ENCODE measurements at regions not wholly inside any gene's neighbourhood (a gene's known extent, or its start where the extent isn't known, plus 50 kb on each side); places are given as distances from the start of the nearest gene placed in this dataset.

DNA sequence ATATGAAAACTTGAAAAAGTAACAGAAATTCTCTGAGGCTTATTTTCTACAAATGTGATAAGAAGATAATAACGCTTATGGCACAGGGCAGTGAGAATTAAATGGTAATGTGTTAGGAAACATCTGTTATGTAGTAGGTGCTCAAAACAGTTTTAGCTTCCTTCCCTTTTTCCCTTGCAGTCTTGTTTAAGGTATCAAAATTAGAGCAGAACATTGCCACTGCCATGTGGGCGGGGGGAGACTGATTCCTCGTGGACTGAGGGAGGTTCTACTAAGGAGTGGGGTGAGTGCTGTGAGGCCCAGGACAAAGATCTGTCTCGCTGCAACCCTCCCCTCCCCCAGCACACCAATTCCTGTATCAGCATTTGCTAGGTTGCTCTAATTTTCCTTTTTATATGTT lies 702.4 kb downstream of the TUSC7 start:
- in situ Hi-C loops (cut with HindIII; ENCODE audit: low pct_unique_long_range_greater_than_20kb, low sequenced_read_pairs), result no loop called here
- DNase-seq (ENCODE audit: low read depth), result no peak

DNA sequence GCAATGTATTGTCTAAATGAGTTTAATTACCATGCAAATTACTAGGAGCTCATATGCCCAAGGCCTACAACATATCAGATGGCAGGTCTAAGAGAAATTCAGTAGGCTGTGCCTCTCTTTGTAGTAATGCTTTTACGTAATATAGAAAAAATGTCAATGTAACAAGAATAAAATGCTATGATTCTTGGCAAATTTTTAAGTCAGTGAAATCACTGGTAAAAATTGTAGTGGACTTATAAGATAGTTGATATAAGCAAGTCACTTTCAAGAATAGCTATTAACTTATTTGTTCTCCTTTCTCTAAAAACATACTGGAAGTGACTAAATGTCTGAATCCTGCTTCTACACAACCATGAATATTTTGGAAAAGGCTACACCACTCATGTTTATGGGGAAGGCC lies 707.8 kb downstream of the TUSC7 start:
- in situ Hi-C loops (cut with HindIII; ENCODE audit: low pct_unique_long_range_greater_than_20kb, low sequenced_read_pairs), result no loop called here
- DNase-seq (ENCODE audit: low read depth), result no peak

GRCh38 chr3:117427081-117427480 lies 717.5 kb downstream of the TUSC7 start:
- no peak for DNase-seq (ENCODE audit: low read depth)
- in situ Hi-C loops (cut with HindIII; ENCODE audit: low pct_unique_long_range_greater_than_20kb, low sequenced_read_pairs), result no loop called here

DNA sequence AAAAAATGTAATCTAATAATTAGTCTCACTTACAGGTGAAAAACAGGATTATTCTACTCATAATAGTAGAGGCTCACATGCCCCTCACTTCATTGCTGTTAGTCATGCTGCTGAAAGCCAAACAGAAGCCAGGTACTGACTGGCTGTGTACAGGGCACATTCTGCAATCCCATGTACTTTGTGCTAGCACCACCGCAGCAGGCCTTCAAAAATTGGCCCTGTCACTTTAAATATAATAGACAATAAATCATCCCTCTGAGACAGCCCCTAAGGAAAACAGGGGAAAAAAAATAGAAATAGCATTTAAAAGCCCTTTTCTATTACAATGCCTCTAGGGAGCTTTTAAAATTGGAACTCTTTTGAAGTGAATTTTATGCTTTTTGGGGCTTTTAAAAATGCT lies 723.8 kb downstream of the TUSC7 start:
- in situ Hi-C loops (cut with HindIII; ENCODE audit: low pct_unique_long_range_greater_than_20kb, low sequenced_read_pairs), result no loop called here
- no peak for DNase-seq (ENCODE audit: low read depth)

DNA sequence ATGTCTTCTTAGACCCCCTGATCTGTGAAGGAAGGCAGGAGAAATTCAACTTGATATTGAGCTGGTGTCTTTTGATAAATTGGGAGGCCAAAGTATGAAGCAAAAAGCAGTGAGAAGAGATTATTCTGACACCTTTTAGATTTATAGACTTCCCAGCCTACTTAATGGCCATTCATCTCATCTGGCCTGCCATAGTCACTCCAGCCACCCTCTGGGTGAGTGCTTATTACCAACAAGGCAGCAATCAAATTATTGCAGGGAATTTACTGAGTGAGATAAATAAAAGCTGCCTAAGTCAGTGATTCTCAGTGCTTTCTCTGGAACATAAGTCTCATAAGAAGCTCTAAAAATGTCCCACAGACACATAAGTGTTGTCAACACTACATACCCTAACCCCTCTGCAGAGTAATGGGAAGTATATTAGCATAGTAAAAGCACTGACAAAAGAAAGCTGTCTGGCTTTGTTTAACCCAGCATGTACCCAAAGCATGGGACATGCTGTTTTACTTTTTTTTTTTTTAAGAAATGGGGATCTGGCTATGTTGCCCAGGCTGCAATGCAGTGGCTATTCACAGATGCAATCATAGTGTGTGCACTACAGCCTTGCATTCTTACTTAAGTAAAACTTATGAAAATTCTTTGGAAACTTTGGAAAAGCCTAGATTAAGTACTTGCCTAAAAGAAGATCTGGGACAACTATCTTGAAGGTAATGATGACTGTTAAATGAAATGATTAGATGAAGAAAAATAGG lies 725.3 kb downstream of the TUSC7 start:
- in situ Hi-C loops (cut with HindIII; ENCODE audit: low pct_unique_long_range_greater_than_20kb, low sequenced_read_pairs), result no loop called here
- DNase-seq (ENCODE audit: low read depth), result no peak

GRCh38 chr3:117435506-117435905 lies 725.9 kb downstream of the TUSC7 start:
- no peak for DNase-seq (ENCODE audit: low read depth)

DNA sequence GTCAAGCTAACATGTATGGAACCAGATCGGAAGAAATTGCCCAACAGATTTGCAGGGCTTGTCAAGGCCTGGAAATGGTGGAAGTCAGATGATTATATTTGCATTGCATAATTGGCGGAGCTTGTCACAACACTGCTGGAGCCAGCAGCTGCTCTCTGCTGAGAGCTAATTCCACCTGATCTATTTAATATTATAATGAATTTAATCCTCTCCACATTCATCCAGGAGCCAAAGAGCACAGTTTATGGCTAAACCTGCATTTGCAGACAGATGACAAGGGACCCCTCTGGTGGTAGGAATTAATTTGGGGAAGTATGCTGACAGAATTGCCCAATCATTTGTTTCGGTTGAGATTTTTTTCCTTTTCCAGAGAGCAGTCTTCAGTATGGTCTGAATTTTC lies 730.2 kb downstream of the TUSC7 start:
- DNase-seq (ENCODE audit: low read depth), result no peak
- in situ Hi-C loops (cut with HindIII; ENCODE audit: low pct_unique_long_range_greater_than_20kb, low sequenced_read_pairs), result no loop called here

More at GRCh38 chr3:117435506-117435905, 725.9 kb downstream of the TUSC7 start:
- in situ Hi-C loops (cut with HindIII; ENCODE audit: low pct_unique_long_range_greater_than_20kb, low sequenced_read_pairs), result no loop called here

GRCh38 chr3:117441851-117442250 lies 732.3 kb downstream of the TUSC7 start:
- in situ Hi-C loops (cut with HindIII; ENCODE audit: low pct_unique_long_range_greater_than_20kb, low sequenced_read_pairs), result no loop called here

DNA sequence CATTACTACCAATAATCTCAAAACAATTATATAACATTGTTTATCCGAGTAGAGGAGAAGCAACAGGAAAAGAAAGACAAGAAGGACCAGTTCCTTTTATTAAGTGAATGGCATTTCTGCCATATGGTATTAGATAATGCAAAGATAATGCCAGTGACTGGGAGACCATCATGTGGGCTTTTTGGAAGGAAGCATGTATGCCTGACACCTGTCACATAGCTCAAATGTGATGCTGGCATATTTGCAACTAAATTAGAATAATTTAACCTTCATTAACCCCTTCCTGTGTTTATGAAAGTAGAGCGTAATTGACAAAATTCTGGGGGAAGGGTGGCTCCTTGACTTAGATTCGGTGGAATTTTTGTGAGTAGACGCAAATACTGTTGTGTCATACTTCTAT lies 733.0 kb downstream of the TUSC7 start:
- no peak for DNase-seq (ENCODE audit: low read depth)
- in situ Hi-C loops (cut with HindIII; ENCODE audit: low pct_unique_long_range_greater_than_20kb, low sequenced_read_pairs), result no loop called here

More at GRCh38 chr3:117441851-117442250, 732.3 kb downstream of the TUSC7 start:
- DNase-seq (ENCODE audit: low read depth), result no peak

DNA sequence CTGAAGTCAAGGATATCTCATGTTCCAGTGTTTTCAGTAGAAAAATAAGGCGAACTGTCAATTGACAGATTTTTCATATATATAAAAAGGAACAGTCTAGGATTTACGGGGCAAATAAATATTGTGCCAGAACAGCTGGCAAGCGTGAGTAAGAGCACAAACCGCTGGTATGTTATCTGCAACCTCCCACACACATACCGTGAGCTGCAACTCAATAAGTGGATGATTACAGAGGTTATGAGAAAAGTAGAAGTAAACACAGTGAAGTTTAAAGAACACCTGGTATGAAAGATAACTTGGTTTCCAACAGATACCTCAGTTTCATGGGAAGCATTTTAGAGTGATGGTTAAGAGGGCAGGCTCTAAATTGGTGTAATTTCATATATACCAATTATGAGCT lies 733.4 kb downstream of the TUSC7 start:
- DNase-seq (ENCODE audit: low read depth), result no peak
- in situ Hi-C loops (cut with HindIII; ENCODE audit: low pct_unique_long_range_greater_than_20kb, low sequenced_read_pairs), result no loop called here

DNA sequence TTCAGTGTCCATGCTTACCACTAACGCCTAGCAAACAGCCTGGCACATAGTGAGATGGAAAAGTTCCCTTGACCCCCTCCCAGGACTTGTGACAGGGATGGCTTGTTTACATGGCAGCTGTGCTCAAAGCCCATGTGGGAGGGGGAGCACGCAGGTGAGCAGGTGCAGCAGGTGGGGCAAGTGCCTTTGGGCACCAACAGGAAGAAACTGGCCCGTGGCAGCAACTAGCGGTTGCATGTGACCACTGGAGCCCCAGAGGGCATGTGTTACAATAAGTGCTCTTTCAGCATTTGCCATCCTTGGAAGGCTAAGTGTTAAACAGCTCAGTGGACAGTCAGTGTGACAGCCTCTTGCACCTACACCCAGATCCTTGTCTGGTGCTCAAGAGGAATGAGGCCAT lies 734.6 kb downstream of the TUSC7 start:
- in situ Hi-C loops (cut with HindIII; ENCODE audit: low pct_unique_long_range_greater_than_20kb, low sequenced_read_pairs), result no loop called here

DNA sequence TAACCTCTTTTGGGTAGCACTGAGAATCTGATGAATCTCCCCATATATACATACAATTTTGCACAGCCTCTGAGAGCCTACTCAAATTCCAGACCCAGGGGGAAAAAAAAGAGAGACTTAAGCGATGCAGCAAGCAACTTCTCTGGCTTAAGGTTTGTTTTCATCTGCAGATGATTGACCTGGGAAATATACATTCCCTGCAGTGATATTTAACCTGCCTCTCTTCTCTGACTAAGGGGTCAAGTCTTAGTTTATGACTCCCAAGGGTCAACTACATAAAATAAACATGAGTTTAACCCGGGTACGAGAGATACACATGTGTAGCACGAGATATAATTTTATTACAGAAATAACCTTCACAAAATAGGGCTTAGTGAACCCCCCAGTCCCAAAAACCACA lies 737.8 kb downstream of the TUSC7 start:
- in situ Hi-C loops (cut with HindIII; ENCODE audit: low pct_unique_long_range_greater_than_20kb, low sequenced_read_pairs), result no loop called here
- no peak for DNase-seq (ENCODE audit: low read depth)

More for the DNA sequence above, 734.6 kb downstream of the TUSC7 start:
- DNase-seq (ENCODE audit: low read depth), result no peak

GRCh38 chr3:117450026-117450425 lies 740.4 kb downstream of the TUSC7 start:
- DNase-seq (ENCODE audit: low read depth), result no peak
- in situ Hi-C loops (cut with HindIII; ENCODE audit: low pct_unique_long_range_greater_than_20kb, low sequenced_read_pairs), result no loop called here

DNA sequence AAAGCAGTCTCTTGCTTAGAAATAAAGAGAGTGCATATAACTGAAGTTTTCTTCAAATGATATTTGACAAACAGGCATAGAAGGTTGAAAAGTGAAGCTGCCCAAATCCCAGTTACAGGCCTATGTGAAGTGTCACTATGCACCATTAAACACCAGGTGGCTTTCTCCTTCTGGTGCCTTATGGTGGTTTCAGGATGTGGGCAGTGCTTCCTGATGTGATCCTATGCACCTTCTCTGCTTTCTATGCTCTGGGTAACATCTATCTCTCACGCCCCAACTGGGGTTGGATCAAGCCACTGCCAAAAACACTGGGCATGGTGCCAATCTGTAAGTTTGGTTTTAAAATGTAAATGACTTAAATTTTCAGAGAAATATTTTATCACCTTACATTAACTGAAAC lies 744.7 kb downstream of the TUSC7 start:
- in situ Hi-C loops (cut with HindIII; ENCODE audit: low pct_unique_long_range_greater_than_20kb, low sequenced_read_pairs), result no loop called here
- no peak for DNase-seq (ENCODE audit: low read depth)

- DNase-seq (ENCODE audit: low read depth), result no peak
- in situ Hi-C loops (cut with HindIII; ENCODE audit: low pct_unique_long_range_greater_than_20kb, low sequenced_read_pairs), result no loop called here
These were observed 745.3 kb downstream of the TUSC7 start for GRCh38 chr3:117454908-117455307.

DNA sequence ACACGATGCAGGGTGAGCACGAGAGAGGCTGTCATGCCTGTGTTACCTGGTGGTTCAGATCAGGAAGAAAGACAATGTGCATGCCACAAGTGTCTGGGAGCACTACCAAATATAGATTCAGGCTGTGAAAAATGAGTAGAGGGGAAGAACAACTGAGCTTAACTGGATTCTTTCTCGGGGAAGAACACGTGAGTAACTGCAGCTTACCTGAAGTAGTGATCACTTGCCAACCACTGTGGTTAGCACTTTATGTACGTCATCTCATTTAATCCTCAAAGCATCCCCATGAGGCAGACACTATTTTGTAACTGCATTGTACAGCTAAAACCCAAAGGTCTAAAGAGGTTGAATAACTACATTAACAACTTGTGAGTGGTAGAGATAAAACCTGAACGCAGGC lies 746.2 kb downstream of the TUSC7 start:
- no peak for DNase-seq (ENCODE audit: low read depth)
- in situ Hi-C loops (cut with HindIII; ENCODE audit: low pct_unique_long_range_greater_than_20kb, low sequenced_read_pairs), result no loop called here

GRCh38 chr3:117463276-117464115 lies 753.9 kb downstream of the TUSC7 start:
- DNase-seq (ENCODE audit: low read depth), result no peak
- in situ Hi-C loops (cut with HindIII; ENCODE audit: low pct_unique_long_range_greater_than_20kb, low sequenced_read_pairs), result no loop called here

DNA sequence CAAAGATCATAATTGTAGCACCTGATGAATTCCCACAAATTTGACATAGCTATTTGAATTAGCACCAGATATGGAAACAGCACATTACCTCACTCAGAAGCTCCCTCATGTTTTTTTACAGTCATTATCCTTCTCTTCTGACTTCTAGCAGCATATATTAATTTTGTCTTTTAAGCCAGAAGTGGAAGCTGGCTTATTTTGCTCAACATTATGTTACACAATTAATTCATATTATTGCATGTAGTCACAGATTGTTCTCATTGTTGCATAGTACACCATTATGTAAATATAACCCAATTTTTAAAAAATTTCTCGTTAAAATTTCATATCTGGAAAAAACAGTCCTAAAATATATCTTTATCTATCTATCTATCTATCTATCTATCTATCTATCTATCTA lies 762.3 kb downstream of the TUSC7 start:
- in situ Hi-C loops (cut with HindIII; ENCODE audit: low pct_unique_long_range_greater_than_20kb, low sequenced_read_pairs), result no loop called here
- DNase-seq (ENCODE audit: low read depth), result no peak

- in situ Hi-C loops (cut with HindIII; ENCODE audit: low pct_unique_long_range_greater_than_20kb, low sequenced_read_pairs), result no loop called here
- no peak for DNase-seq (ENCODE audit: low read depth)
These were observed 764.5 kb downstream of the TUSC7 start for GRCh38 chr3:117473981-117474538.
